OCI-LY3 (cell line): ENCODE measurements at regions not wholly inside any gene's neighbourhood (a gene's known extent, or its start where the extent isn't known, plus 50 kb on each side); places are given as distances from the start of the nearest gene placed in this dataset.

ENCODE experiments used
- H2AFZ ChIP-seq: fragments of 200-600, 300-600 bp; shearing (Covaris generic); 2 replicates; pipeline ENCODE4 v1.6.0; 2014; ENCODE audit warnings: antibody characterized with exemption, low read depth, low read length
- H3K27ac ChIP-seq: fragments of 200-600, 300-600 bp; sonication (generic); 2 replicates; pipeline ENCODE4 v1.5.1; 2014; ENCODE audit warnings: mild to moderate bottlenecking, low read length, moderate library complexity, mixed read lengths
- H3K27me3 ChIP-seq: fragments of 200-600, 300-600 bp; sonication (generic); 2 replicates; pipeline ENCODE4 v1.6.1; 2014; ENCODE audit warnings: low read depth, low read length, mixed read lengths
- H3K36me3 ChIP-seq: fragments of 200-600, 300-600 bp; sonication (generic); replicated peaks from 2 replicates; pipeline ENCODE3; 2014; ENCODE audit warnings: low read depth, low read length, mixed read lengths
- H3K4me1 ChIP-seq: fragments of 300-600, 200-600 bp; sonication (generic); 2 replicates; pipeline ENCODE4 v1.6.1; 2014; ENCODE audit warnings: low read length, mixed read lengths
- H3K4me2 ChIP-seq: fragments of 200-600, 300-600 bp; sonication (generic); 2 replicates; pipeline ENCODE4 v1.6.1; 2014; ENCODE audit warnings: low read length, mixed read lengths
- H3K4me3 ChIP-seq: fragments of 300-600, 200-600 bp; sonication (generic); 2 replicates; pipeline ENCODE4 v1.5.1; 2014; ENCODE audit warnings: antibody characterized with exemption, mild to moderate bottlenecking, low read length, moderate library complexity
- H3K79me2 ChIP-seq: fragments of 300-600, 200-600 bp; shearing (Covaris generic); 2 replicates; pipeline ENCODE4 v1.6.1; 2014; ENCODE audit warnings: mild to moderate bottlenecking, low read length, mixed read lengths
- H3K9ac ChIP-seq: fragments of 300-600, 200-600 bp; shearing (Covaris generic); 2 replicates; pipeline ENCODE4 v1.6.0; 2014; ENCODE audit warnings: mild to moderate bottlenecking, low read length, moderate library complexity
- H3K9me3 ChIP-seq: fragments of 200-600, 300-600 bp; shearing (Covaris generic); 2 replicates; pipeline ENCODE4 v1.6.1; 2014; ENCODE audit warnings: low read length, mixed read lengths; ENCODE audit not compliant: insufficient read depth
- H4K20me1 ChIP-seq: fragments of 200-600, 300-600 bp; sonication (generic); 2 replicates; pipeline ENCODE4 v1.6.1; 2016; ENCODE audit warnings: low read length, mixed read lengths; ENCODE audit not compliant: insufficient read depth
- CTCF ChIP-seq: fragments of 200-600, 300-600 bp; sonication (generic); IDR thresholded peaks from 2 replicates; pipeline ENCODE4 v1.5.1; 2014; ENCODE audit warnings: antibody characterized with exemption, low read length, low read depth
- EZH2phosphoT487 ChIP-seq: fragments of 200-600 bp; shearing (Covaris generic); IDR thresholded peaks from 2 replicates; pipeline ENCODE4 v1.6.1; 2018; ENCODE audit warnings: antibody characterized with exemption, mixed run types, low read depth

- peaks cover 8% of the 10 kb centered on the region for H3K27me3 ChIP-seq
- peaks cover 4% of the 10 kb centered on the region; the same call in 1 of the 2 replicates for H3K4me1 ChIP-seq
- no peaks in the 10 kb centered on the region for H3K79me2 ChIP-seq
- H2AFZ ChIP-seq, result no peak overlapping the region
- no peak overlapping the region for H3K4me3 ChIP-seq
- TF ChIP-seq CTCF, result no peak
- no peak for TF ChIP-seq EZH2phosphoT487
- H3K27ac ChIP-seq, result no peak overlapping the region
- H3K9ac ChIP-seq, result no peak overlapping the region
- no peaks in the 10 kb centered on the region for H3K36me3 ChIP-seq
- no peak overlapping the region for H3K4me2 ChIP-seq
- no peaks in the 10 kb centered on the region for H4K20me1 ChIP-seq
- H3K9me3 ChIP-seq, result no peaks in the 10 kb centered on the region
Measured at GRCh38 chr4:11281720-11282119, 147.0 kb downstream of the HS3ST1 start.

- Histone ChIP-seq H3K4me3 (no peak overlapping the region), H3K4me2 (no peak overlapping the region)
- TF ChIP-seq EZH2phosphoT487 (no peak), CTCF (no peak)
Measured at GRCh38 chr4:11271263-11271662, 157.4 kb downstream of the HS3ST1 start.

GRCh38 chr4:11268149-11268548 is 160.5 kb downstream of the HS3ST1 start:
- H3K4me3 ChIP-seq, result no peak overlapping the region
- H2AFZ ChIP-seq, result no peak overlapping the region
- no peaks in the 10 kb centered on the region for H3K79me2 ChIP-seq
- H3K9ac ChIP-seq, result no peak overlapping the region
- no peaks in the 10 kb centered on the region for H3K36me3 ChIP-seq
- H3K4me2 ChIP-seq, result no peak overlapping the region
- H3K4me1 ChIP-seq, result no peaks in the 10 kb centered on the region
- H4K20me1 ChIP-seq, result no peaks in the 10 kb centered on the region
- no peaks in the 10 kb centered on the region for H3K9me3 ChIP-seq
- no peak overlapping the region for H3K27ac ChIP-seq
- TF ChIP-seq EZH2phosphoT487 (no peak), CTCF (no peak)
- no peaks in the 10 kb centered on the region for H3K27me3 ChIP-seq

More at GRCh38 chr4:11271263-11271662, 157.4 kb downstream of the HS3ST1 start:
- Histone ChIP-seq H3K9me3 (no peaks in the 10 kb centered on the region), H3K9ac (no peak overlapping the region), H2AFZ (no peak overlapping the region), H4K20me1 (no peaks in the 10 kb centered on the region), H3K27ac (no peak overlapping the region), H3K27me3 (no peaks in the 10 kb centered on the region), H3K79me2 (no peaks in the 10 kb centered on the region), H3K4me1 (no peaks in the 10 kb centered on the region), H3K36me3 (no peaks in the 10 kb centered on the region)

GRCh38 chr4:11264841-11265240 is 163.9 kb downstream of the HS3ST1 start:
- Histone ChIP-seq H3K79me2 (no peaks in the 10 kb centered on the region), H3K4me3 (no peak overlapping the region), H3K27me3 (no peaks in the 10 kb centered on the region), H2AFZ (no peak overlapping the region), H3K27ac (no peak overlapping the region), H3K9ac (no peak overlapping the region), H3K4me1 (no peaks in the 10 kb centered on the region), H4K20me1 (no peaks in the 10 kb centered on the region), H3K9me3 (no peaks in the 10 kb centered on the region), H3K4me2 (no peak overlapping the region), H3K36me3 (no peaks in the 10 kb centered on the region)
- TF ChIP-seq EZH2phosphoT487 (no peak), CTCF (no peak)
